ENCODE measurements at regions not wholly inside any gene's neighbourhood (a gene's known extent, or its start where the extent isn't known, plus 50 kb on each side); places are given as distances from the start of the nearest gene placed in this dataset.

DNA sequence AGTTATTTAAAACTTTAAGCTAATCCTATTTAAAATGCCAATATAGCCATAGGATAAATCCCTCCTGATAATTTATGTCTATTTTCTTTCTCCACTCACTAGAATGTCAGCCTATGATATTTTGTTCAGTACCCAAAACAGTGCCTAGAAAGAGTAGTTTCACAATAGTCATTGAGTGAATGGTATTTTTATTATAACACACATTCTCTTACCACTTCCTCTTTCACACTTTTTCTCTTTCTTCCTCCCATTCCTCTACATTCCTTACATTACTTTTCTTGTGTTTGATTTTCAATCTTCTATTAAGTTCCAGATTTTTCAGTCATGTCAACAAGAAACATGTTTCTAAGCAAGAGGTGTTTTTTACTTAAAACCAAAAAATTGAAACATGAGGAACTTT is 327.6 kb upstream of the UBE2E3 start:
- H3K27ac Mint-ChIP-seq = no peak overlapping the region
- ATAC-seq (ENCODE audit: low read depth in 2 of 2) (no peak), DNase-seq (no peak)
- H3K9me3 Mint-ChIP-seq = no peaks in the 10 kb centered on the region
- H3K4me1 Mint-ChIP-seq = no peaks in the 10 kb centered on the region
- H3K27me3 Mint-ChIP-seq = no peaks in the 10 kb centered on the region
- H3K36me3 Mint-ChIP-seq = no peaks in the 10 kb centered on the region
- H3K4me3 Mint-ChIP-seq = no peak overlapping the region

DNA sequence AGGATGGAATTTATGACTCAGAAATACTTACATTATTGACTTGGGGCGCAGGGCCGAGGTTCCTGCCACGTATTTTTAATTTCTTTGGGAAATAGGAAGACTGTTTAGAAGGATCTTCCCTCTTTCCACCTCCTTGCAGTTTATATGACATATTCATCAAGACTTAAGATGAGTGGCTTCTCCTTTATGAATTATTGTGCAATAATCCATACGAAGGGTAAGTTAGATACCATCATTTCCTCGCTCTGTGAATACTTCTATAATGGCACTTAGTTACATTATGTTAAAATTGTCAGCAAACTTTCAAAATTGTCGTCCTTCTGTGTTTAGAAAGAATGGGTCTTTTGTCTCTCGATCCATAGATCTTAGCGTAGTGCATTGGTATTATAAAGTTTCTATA is 328.8 kb upstream of the UBE2E3 start:
- H3K4me1 Mint-ChIP-seq = no peaks in the 10 kb centered on the region
- H3K36me3 Mint-ChIP-seq = no peaks in the 10 kb centered on the region
- ATAC-seq (ENCODE audit: low read depth in 2 of 2) = no peak
- no peaks in the 10 kb centered on the region for H3K9me3 Mint-ChIP-seq
- DNase-seq = no peak
- no peak overlapping the region for H3K4me3 Mint-ChIP-seq
- no peaks in the 10 kb centered on the region for H3K27me3 Mint-ChIP-seq
- no peak overlapping the region for H3K27ac Mint-ChIP-seq

DNA sequence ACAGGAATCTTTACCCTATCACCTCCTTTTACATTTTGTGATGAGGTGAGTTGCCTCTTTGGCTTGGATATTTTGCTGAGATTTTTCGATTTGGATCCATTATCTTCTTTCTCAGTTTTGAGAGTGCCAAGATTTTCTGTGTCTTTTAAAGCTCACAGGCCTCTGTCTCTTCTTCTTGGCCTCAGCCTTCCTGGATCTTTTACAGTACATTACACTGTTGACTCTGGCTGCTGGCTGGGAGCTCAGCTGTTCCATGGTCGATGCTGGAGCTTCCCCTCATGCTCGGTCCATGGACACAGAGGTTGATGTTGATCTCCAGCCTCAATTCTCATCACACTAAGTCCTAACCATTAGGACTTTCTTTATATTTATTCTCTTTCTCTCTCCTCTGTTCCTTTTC is 332.8 kb upstream of the UBE2E3 start:
- no peaks in the 10 kb centered on the region for H3K9me3 Mint-ChIP-seq
- no peak overlapping the region for H3K27ac Mint-ChIP-seq
- no peak for ATAC-seq (ENCODE audit: low read depth in 2 of 2)
- H3K36me3 Mint-ChIP-seq = no peaks in the 10 kb centered on the region
- no peak for DNase-seq
- no peaks in the 10 kb centered on the region for H3K4me1 Mint-ChIP-seq
- no peak overlapping the region for H3K4me3 Mint-ChIP-seq
- H3K27me3 Mint-ChIP-seq = no peaks in the 10 kb centered on the region

DNA sequence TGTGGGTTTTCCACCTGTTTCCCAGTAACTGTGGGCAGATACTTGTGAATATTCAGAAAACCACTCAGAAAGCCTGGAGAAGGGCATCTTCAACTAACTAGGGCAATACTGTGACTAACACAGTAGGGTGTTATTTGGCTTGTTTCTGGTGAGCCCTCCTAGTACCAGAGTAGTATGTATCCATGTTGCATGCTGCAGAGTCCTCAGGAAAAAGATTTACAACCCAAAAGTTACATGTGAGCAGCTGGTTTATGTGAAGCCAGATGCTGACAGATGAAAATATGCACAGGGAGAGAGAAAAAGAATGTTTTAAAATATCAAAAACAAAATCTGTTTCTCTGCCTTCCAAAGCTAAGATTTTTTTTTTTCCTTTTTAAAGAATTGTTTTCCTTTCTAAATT is 333.2 kb upstream of the UBE2E3 start:
- DNase-seq = no peak
- Mint-ChIP-seq H3K4me3 (no peak overlapping the region), H3K9me3 (no peaks in the 10 kb centered on the region), H3K27me3 (no peaks in the 10 kb centered on the region), H3K36me3 (no peaks in the 10 kb centered on the region), H3K27ac (no peak overlapping the region), H3K4me1 (no peaks in the 10 kb centered on the region)
- ATAC-seq (ENCODE audit: low read depth in 2 of 2) = no peak

DNA sequence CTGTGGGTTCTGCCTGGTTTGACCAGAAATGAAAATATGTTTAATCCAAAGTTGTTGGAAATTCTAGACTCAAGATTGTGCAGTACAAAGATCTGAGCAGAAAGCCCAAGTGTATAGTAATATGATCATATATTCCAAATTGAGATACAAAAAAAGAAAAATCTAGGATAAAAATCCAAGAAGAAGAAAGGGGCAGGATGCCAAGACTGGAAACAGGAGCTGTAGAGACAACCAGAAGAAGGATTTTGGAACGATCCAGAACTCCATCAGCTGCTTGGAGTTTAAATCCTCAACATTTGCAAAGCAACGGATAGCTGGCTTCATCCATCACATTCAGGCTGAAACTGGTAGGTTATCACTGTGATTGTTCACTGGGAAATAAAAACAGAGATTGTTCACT is 333.6 kb upstream of the UBE2E3 start:
- peak overlapping the region in 1 of 6 donors; percentile 10 for H3K27ac Mint-ChIP-seq
- no peaks in the 10 kb centered on the region for H3K27me3 Mint-ChIP-seq
- H3K4me3 Mint-ChIP-seq = no peak overlapping the region
- DNase-seq (no peak), ATAC-seq (ENCODE audit: low read depth in 2 of 2) (no peak)
- no peaks in the 10 kb centered on the region for H3K9me3 Mint-ChIP-seq
- no peaks in the 10 kb centered on the region for H3K4me1 Mint-ChIP-seq
- no peaks in the 10 kb centered on the region for H3K36me3 Mint-ChIP-seq

DNA sequence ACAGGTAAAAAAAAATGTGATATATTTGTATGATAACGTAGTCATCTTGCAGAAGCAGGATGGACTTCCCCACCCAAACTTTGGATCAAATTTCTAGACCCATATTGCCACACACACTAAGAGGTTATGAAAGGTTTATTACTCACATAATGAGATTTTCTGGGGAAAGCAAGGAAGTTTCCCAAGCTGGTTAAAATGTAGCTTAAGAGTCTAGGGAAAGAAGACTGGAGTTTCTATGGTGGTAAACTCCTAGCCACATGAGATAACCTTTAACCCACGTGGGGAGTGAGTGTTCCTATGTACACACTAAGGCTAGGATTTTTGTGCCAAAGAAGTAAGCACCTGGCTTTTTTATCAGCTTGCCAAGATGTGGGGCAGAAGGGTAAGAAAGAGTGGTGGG is 335.7 kb upstream of the UBE2E3 start:
- DNase-seq = no peak
- Mint-ChIP-seq H3K27me3 (no peaks in the 10 kb centered on the region), H3K27ac (no peak overlapping the region), H3K9me3 (no peaks in the 10 kb centered on the region), H3K4me1 (no peaks in the 10 kb centered on the region), H3K4me3 (no peak overlapping the region), H3K36me3 (no peaks in the 10 kb centered on the region)
- no peak for ATAC-seq (ENCODE audit: low read depth in 2 of 2)

DNA sequence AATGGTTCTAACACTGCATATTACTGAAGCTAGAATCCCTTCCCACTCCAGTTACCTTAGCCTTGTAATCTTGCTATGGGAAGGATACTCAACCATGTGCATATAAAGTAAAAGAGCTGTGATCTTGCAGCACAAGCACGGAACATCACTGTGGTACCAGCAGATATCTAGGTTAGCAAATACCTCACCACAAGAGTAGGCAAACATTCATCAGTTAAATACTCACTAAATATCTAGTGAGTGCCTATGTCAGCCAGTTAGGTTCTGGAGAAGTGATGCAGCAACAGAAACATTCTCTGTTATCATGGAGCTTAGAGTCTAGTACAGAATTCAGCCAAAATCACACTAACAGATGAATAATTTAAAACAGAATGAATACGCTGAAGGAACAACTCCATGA is 349.6 kb upstream of the UBE2E3 start:
- Mint-ChIP-seq H3K9me3 (peaks cover 0 to 4% (median 0%) of the 10 kb centered on the region in 7 donors), H3K4me3 (no peak overlapping the region), H3K27me3 (peaks cover 0 to 5% (median 0%) of the 10 kb centered on the region in 3 donors), H3K27ac (no peak overlapping the region), H3K4me1 (no peaks in the 10 kb centered on the region), H3K36me3 (no peaks in the 10 kb centered on the region)
- DNase-seq (no peak), ATAC-seq (ENCODE audit: low read depth in 2 of 2) (no peak)

DNA sequence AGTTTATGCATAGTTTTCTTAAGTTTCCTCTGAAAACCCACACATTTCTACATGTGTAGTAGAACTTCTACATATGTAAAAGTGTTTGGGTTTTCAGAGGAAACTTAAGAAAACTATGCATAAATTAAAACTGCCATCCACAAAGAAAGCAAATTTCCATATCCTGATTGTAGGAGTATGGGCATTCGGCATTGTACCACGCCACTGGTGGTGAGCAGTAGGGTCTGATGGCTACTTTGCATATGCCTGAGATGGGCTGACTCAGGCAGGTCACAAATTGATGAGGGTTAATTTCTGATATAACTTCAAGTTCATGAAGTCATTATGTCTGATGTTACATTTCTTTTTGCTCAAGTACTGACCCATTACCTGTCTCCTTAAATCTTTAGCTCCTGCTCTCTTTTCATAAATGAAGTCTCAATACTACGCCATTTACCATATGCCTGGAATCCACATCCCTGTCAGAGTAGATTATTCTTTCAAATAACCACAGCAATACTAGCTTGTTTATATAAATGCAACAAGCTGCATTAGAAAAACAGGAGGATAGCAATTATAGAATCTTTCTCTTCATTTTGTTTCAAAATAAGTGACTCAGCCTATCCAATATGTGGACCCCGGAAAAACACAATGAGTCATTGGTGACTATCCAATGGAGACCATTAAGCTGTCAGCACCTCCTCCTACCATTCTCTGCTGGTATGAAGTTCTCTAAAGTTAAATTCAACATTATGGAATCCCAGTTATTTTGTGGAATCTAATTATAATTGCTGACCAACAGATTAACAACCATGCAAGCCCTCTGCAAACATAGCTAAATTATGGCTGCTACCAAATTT is 355.2 kb upstream of the UBE2E3 start:
- H3K27me3 Mint-ChIP-seq = peaks cover 0 to 5% (median 0%) of the 10 kb centered on the region in 3 donors
- no peak overlapping the region for H3K27ac Mint-ChIP-seq
- H3K36me3 Mint-ChIP-seq = no peaks in the 10 kb centered on the region
- H3K4me1 Mint-ChIP-seq = no peaks in the 10 kb centered on the region
- H3K4me3 Mint-ChIP-seq = no peak overlapping the region
- DNase-seq (no peak), ATAC-seq (ENCODE audit: low read depth in 2 of 2) (no peak)
- H3K9me3 Mint-ChIP-seq = peaks cover 0 to 8% (median 2%) of the 10 kb centered on the region in 7 donors

DNA sequence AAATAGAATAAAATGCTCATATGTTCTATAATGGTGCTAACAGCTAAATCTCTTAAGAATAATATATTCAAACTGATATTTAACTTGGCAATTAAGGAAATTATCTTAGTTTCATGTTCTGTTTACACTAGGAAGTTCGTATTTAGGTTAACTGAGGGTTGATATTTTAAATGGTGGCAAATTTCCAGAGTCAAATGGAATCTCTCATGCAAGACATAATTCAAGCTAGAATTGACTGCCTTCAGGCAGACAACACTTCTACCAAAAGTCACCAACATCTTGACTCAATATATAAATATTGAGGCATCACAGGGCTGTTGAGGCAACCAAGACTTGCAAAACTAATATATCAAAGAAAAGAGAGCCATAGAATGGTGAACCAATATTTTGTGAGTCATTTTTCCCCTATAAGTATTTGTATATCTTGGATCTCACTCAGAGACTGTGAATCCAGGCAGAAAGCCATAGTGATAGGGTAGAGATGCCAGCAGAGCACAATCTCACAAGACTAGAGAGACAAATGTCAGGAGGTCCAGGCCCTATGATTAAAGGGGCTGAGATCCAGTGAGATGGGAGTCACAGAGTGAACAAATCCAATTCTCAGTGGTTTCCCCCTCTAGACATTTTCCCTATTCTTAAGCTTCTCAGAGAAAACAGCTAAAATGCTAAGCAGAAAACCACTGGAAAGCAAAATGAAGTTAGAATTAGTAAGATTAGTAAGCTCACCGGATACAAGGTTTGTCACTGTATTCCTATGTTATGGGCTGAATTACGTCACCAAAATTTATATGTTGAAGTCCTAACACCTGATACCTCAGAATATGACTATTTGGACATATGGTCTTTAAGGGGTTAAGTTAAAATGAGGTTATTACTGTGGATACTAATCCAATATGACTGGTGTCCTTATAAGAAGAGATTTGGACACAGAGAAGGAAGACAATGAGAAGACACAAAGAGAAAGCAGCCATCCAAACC is 358.2 kb upstream of the UBE2E3 start:
- no peak overlapping the region for H3K27ac Mint-ChIP-seq
- DNase-seq = no peak
- no peak overlapping the region for H3K4me3 Mint-ChIP-seq
- H3K27me3 Mint-ChIP-seq = no peaks in the 10 kb centered on the region
- H3K36me3 Mint-ChIP-seq = no peaks in the 10 kb centered on the region
- peaks cover 0 to 7% (median 2%) of the 10 kb centered on the region in 7 donors for H3K9me3 Mint-ChIP-seq
- no peaks in the 10 kb centered on the region for H3K4me1 Mint-ChIP-seq
- no peak for ATAC-seq (ENCODE audit: low read depth in 2 of 2)

DNA sequence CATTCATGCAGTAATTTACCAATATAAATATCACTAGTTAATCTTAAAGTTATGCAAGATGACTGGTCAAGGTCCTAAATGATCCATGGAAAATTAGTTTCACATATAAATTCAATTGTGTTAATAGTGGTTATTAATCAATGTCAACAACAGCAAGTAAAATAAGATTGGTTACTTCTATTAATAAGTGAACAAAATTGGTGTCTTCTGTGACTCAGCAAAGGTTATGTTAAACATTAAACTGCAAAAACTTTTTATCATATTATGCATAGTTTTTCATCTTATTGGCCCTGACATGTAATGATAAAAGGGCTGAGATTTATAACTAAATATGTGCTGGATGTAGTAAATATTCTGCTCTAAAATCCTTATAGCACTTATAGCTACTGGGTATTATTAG is 359.0 kb upstream of the UBE2E3 start:
- ATAC-seq (ENCODE audit: low read depth in 2 of 2) (no peak), DNase-seq (no peak)
- peaks cover 0 to 7% (median 4%) of the 10 kb centered on the region in 7 donors for H3K9me3 Mint-ChIP-seq
- H3K27ac Mint-ChIP-seq = no peak overlapping the region
- no peaks in the 10 kb centered on the region for H3K27me3 Mint-ChIP-seq
- no peak overlapping the region for H3K4me3 Mint-ChIP-seq
- H3K36me3 Mint-ChIP-seq = no peaks in the 10 kb centered on the region
- no peaks in the 10 kb centered on the region for H3K4me1 Mint-ChIP-seq

DNA sequence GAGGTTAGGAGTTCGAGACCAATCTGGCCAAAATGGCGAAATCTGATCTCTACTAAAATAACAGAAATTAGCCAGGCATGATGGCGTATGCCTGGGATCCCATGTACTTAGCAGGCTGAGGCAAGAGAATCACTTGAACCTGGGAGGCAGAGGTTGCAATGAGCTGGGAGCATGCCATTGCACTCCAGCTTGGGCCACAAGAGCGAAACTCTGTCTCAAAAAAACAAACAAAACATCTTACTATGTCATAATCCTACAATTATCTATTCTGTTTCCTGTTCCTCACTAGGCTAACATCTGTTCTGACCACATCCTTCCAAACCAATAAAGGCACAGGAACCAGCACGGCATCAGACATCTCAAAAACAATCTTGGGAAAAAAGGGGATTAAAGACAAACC is 361.8 kb upstream of the UBE2E3 start:
- Mint-ChIP-seq H3K36me3 (no peaks in the 10 kb centered on the region), H3K27ac (no peak overlapping the region), H3K4me1 (no peaks in the 10 kb centered on the region), H3K9me3 (peaks cover 0 to 7% (median 4%) of the 10 kb centered on the region in 7 donors), H3K27me3 (no peaks in the 10 kb centered on the region), H3K4me3 (no peak overlapping the region)
- DNase-seq = no peak
- ATAC-seq (ENCODE audit: low read depth in 2 of 2) = no peak

DNA sequence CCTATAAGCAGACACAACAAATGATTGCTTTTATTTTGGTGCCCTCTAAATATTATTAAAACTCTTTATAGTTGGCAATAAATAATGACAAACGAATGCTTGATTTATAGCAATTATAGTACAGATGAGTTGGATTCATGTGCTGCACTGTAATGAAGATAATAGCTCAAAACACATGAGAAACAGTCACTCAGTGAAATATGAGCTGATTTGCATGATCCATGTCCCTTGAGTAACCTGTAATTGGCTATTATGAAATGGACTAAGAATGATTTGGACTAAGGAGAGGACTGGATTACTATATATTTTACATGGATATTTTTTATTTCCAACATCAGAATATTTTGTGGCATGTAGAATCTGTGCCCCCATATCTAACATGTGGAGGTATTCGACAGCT is 365.6 kb upstream of the UBE2E3 start:
- Mint-ChIP-seq H3K27ac (no peak overlapping the region), H3K4me3 (no peak overlapping the region), H3K9me3 (peaks cover 0 to 3% (median 0%) of the 10 kb centered on the region in 7 donors), H3K36me3 (no peaks in the 10 kb centered on the region), H3K27me3 (no peaks in the 10 kb centered on the region), H3K4me1 (no peaks in the 10 kb centered on the region)
- ATAC-seq (ENCODE audit: low read depth in 2 of 2) (no peak), DNase-seq (no peak)

DNA sequence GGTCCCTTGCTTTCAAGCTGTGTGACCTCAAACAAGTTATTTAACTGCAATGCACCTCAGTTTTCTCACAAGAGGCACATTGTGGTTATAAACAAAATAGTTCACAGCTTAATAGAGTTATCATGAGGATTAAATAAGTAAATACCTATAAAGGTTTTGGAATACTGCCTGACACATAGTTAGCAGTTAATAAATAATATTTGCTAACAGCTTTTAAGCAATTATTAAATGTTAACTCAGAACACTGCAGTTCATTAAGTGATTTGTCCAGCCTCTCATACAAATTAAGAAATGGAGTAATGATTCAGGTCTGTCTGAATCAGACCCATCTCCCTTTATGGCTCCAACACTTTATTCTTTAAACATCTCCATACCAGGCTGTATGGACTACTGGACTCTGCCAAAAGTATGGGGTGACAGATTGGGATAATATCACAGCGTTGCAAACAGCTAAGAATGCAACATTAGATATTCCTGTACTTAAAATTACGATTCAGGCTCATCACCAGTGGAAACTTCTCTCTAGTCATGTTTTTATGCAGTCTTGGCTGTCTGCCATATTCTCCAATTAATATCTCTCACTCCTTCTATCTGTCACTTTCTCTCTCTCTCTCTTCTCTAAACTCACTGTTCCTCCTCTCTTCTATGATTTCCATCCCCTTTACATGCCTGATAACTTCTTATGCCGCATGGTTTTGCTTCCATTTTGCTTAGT is 370.6 kb upstream of the UBE2E3 start:
- DNase-seq (no peak), ATAC-seq (ENCODE audit: low read depth in 2 of 2) (no peak)
- Mint-ChIP-seq H3K36me3 (no peaks in the 10 kb centered on the region), H3K4me3 (no peak overlapping the region), H3K4me1 (no peaks in the 10 kb centered on the region), H3K27ac (no peak overlapping the region), H3K27me3 (no peaks in the 10 kb centered on the region), H3K9me3 (no peaks in the 10 kb centered on the region)
